ENCODE measurements at regions not wholly inside any gene's neighbourhood (a gene's known extent, or its start where the extent isn't known, plus 50 kb on each side); places are given as distances from the start of the nearest gene placed in this dataset.

GRCh38 chr10:60623627-60624026 is 154.7 kb upstream of the CDK1 start:
- H2AFZ ChIP-seq = no peak overlapping the region
- no peak for TF ChIP-seq CTCF (IDR thresholded peaks at IDR 0.05)
- no peaks in the 10 kb centered on the region for H3K4me1 ChIP-seq
- peaks cover 3% of the 10 kb centered on the region for H3K79me2 ChIP-seq
- H3K27ac ChIP-seq = no peak overlapping the region
- H3K36me3 ChIP-seq (ENCODE audit: control insufficient read depth, insufficient read depth, low read length) = no peaks in the 10 kb centered on the region
- H3K27me3 ChIP-seq (ENCODE audit: control insufficient read depth, insufficient read depth, low read length) = no peaks in the 10 kb centered on the region
- H3K9ac ChIP-seq = no peak overlapping the region
- no peaks in the 10 kb centered on the region for H3K9me3 ChIP-seq (ENCODE audit: control insufficient read depth, low read length)
- H3K4me2 ChIP-seq (ENCODE audit: low read length) = no peak overlapping the region
- H3K4me3 ChIP-seq (ENCODE audit: low read depth, low read length) = no peak overlapping the region

- no peak overlapping the region for H3K9ac ChIP-seq
- H3K27ac ChIP-seq = no peak overlapping the region
- H3K4me2 ChIP-seq (ENCODE audit: low read length) = no peak overlapping the region
- no peaks in the 10 kb centered on the region for H3K4me1 ChIP-seq
- no peaks in the 10 kb centered on the region for H3K27me3 ChIP-seq (ENCODE audit: control insufficient read depth, insufficient read depth, low read length)
- TF ChIP-seq CTCF (IDR thresholded peaks at IDR 0.05) = no peak
- no peak overlapping the region for H3K4me3 ChIP-seq (ENCODE audit: low read depth, low read length)
- H2AFZ ChIP-seq = no peak overlapping the region
- H3K9me3 ChIP-seq (ENCODE audit: control insufficient read depth, low read length) = no peaks in the 10 kb centered on the region
- peaks cover 3% of the 10 kb centered on the region for H3K79me2 ChIP-seq
- no peaks in the 10 kb centered on the region for H3K36me3 ChIP-seq (ENCODE audit: control insufficient read depth, insufficient read depth, low read length)
Measured at GRCh38 chr10:60621018-60621417, 157.3 kb upstream of the CDK1 start.

- no peak for TF ChIP-seq CTCF (IDR thresholded peaks at IDR 0.05)
- no peak overlapping the region for H3K9ac ChIP-seq
- no peaks in the 10 kb centered on the region for H3K4me1 ChIP-seq
- no peaks in the 10 kb centered on the region for H3K36me3 ChIP-seq (ENCODE audit: control insufficient read depth, insufficient read depth, low read length)
- H3K9me3 ChIP-seq (ENCODE audit: control insufficient read depth, low read length) = no peaks in the 10 kb centered on the region
- no peak overlapping the region for H2AFZ ChIP-seq
- H3K4me2 ChIP-seq (ENCODE audit: low read length) = no peak overlapping the region
- no peak overlapping the region for H3K4me3 ChIP-seq (ENCODE audit: low read depth, low read length)
- H3K79me2 ChIP-seq = peaks cover 3% of the 10 kb centered on the region
- no peaks in the 10 kb centered on the region for H3K27me3 ChIP-seq (ENCODE audit: control insufficient read depth, insufficient read depth, low read length)
- H3K27ac ChIP-seq = no peak overlapping the region
Measured at GRCh38 chr10:60618861-60619260, 159.4 kb upstream of the CDK1 start.

GRCh38 chr10:60615541-60615940 is 162.7 kb upstream of the CDK1 start:
- Histone ChIP-seq H3K4me2 (ENCODE audit: low read length) (no peak overlapping the region), H3K4me1 (no peaks in the 10 kb centered on the region), H3K9ac (no peak overlapping the region)

More at GRCh38 chr10:60615541-60615940, 162.7 kb upstream of the CDK1 start:
- no peak overlapping the region for H3K27ac ChIP-seq
- no peak overlapping the region for H2AFZ ChIP-seq
- no peaks in the 10 kb centered on the region for H3K36me3 ChIP-seq (ENCODE audit: control insufficient read depth, insufficient read depth, low read length)
- no peaks in the 10 kb centered on the region for H3K27me3 ChIP-seq (ENCODE audit: control insufficient read depth, insufficient read depth, low read length)
- no peak for TF ChIP-seq CTCF (IDR thresholded peaks at IDR 0.05)
- no peaks in the 10 kb centered on the region for H3K79me2 ChIP-seq
- no peak overlapping the region for H3K4me3 ChIP-seq (ENCODE audit: low read depth, low read length)
- no peaks in the 10 kb centered on the region for H3K9me3 ChIP-seq (ENCODE audit: control insufficient read depth, low read length)
